Gastroesophageal sphincter (tissue), 3 donors: ENCODE measurements at regions not wholly inside any gene's neighbourhood (a gene's known extent, or its start where the extent isn't known, plus 50 kb on each side); places are given as distances from the start of the nearest gene placed in this dataset.

Experiments used
- CTCF ChIP-seq, 4 experiments: fragments of 200-600 bp in 2 of 4; fragments of 450-650 bp in 2 of 4; sonication (generic) in 1 of 4; IDR thresholded peaks; one replicate each; pipeline ENCODE4 v1.5.1; 2017 to 2019; ENCODE audit warnings: antibody characterized with exemption in 4 of 4, mild to moderate bottlenecking in 2 of 4, moderate library complexity in 2 of 4
- EP300 ChIP-seq: sonication (generic); formaldehyde crosslinking; IDR thresholded peaks from one replicate; pipeline ENCODE4 v1.6.1; 2017; ENCODE audit warnings: antibody characterized with exemption, mild to moderate bottlenecking
- POLR2A ChIP-seq, 2 donors: fragments of 450-650 bp; IDR thresholded peaks; one replicate each; pipeline ENCODE4 v1.6.1; 2017; ENCODE audit warnings: antibody characterized with exemption in 2 of 2, mild to moderate bottlenecking in 2 of 2, moderate library complexity in 1 of 2
- POLR2AphosphoS5 ChIP-seq: sonication (generic); formaldehyde crosslinking; IDR thresholded peaks from one replicate; pipeline ENCODE4 v1.6.1; 2017; ENCODE audit warnings: antibody characterized with exemption

DNA sequence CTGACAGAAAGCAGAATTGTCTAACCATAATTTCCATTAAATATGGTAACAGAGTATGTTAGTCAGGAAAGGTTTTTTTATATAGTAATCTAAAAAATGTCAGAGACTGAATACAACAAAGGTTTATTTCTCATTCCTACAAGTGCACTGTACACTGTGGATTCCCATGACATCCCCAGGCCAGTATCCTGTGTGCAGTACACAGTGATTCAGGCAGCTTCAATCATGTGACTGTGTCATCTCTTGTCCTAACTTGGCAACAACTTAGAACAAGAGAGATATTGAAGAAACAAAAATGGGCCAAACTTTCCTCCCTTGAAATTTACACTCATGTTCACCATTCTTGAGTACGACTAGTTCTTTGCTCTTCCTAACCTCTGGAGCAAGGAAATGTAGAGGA is 189.8 kb upstream of the SEMA3A start:
- TF ChIP-seq CTCF (IDR thresholded peaks at IDR 0.05), result no peak
- TF ChIP-seq POLR2AphosphoS5, result no peak
- no peak for TF ChIP-seq POLR2A (IDR thresholded peaks at IDR 0.05)
- TF ChIP-seq EP300, result no peak
